ENCODE measurements at regions not wholly inside any gene's neighbourhood (a gene's known extent, or its start where the extent isn't known, plus 50 kb on each side); places are given as distances from the start of the nearest gene placed in this dataset.
A peak's percentile ranks its signal among the peaks of the same experiment; 100 is the strongest.

DNA sequence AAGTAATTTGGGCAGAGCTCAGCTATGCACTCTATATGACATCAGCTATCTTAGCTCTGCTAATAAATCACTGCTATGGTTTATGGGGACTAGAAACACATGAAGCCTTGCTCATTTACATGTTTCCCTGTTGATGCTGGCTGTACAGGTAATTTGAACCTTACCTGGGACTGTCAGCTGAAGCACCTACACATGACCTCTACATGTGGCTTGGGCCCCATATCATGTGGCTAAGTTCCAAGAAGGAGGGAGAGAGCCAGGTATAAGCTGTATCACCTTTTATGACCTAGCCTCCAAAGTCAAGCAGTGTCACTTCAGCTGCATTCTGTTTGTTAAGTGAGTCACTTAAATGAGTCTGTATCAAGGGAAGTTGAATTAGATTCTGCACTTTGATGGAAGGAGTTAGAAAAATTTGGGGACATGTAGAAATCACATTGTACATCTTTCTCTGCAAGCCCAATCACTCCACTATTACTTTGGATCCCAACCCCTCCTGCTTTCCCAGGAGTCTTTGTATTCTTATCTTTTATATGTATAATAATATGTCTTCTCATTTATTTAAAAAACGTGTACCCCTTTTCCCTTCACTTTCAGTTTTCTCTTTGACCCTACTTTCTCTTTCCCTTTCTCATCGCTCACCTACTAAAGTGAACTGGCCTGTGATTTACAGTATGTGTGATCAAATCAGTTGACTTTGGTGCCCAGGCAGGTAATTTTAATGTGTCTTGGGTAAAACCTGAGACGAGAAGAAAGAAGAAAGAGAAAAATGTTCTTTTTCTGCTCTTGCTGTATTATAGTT, 53.4 kb upstream of the PRKACB start:
- ChIA-PET CTCF (interaction anchor here (0.5 to 0.9 kb wide), 4 partner anchors 9 to 687 kb away, joined by 3 to 4 read pairs (median 3); no protein-coding TSS in a partner anchor), POLR2A (interaction anchor here (0.6 to 4.2 kb wide), 5 partner anchors 8 to 963 kb away, joined by 3 to 19 read pairs (median 3); no protein-coding TSS in a partner anchor)
- Mint-ChIP-seq H3K36me3 (ENCODE audit: insufficient read depth, unreplicated experiment) (peaks cover 5% of the 10 kb centered on the region), H3K27me3 (ENCODE audit: insufficient read depth, unreplicated experiment) (no peaks in the 10 kb centered on the region), H3K4me1 (ENCODE audit: insufficient read depth, unreplicated experiment) (peaks cover 11% of the 10 kb centered on the region), H3K4me3 (ENCODE audit: unreplicated experiment) (no peak overlapping the region), H3K27ac (ENCODE audit: low read depth, unreplicated experiment) (no peak overlapping the region), H3K9me3 (ENCODE audit: unreplicated experiment) (no peaks in the 10 kb centered on the region)
- TF ChIP-seq, protein P1, sequence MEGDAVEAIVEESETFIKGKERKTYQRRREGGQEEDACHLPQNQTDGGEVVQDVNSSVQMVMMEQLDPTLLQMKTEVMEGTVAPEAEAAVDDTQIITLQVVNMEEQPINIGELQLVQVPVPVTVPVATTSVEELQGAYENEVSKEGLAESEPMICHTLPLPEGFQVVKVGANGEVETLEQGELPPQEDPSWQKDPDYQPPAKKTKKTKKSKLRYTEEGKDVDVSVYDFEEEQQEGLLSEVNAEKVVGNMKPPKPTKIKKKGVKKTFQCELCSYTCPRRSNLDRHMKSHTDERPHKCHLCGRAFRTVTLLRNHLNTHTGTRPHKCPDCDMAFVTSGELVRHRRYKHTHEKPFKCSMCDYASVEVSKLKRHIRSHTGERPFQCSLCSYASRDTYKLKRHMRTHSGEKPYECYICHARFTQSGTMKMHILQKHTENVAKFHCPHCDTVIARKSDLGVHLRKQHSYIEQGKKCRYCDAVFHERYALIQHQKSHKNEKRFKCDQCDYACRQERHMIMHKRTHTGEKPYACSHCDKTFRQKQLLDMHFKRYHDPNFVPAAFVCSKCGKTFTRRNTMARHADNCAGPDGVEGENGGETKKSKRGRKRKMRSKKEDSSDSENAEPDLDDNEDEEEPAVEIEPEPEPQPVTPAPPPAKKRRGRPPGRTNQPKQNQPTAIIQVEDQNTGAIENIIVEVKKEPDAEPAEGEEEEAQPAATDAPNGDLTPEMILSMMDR (IDR thresholded peaks at IDR 0.05; ENCODE audit: unreplicated experiment): no peak
- DNase-seq (ENCODE audit: unreplicated experiment): no peak
- BruUV-seq (replicated peaks): no TSS peak
- intact Hi-C loops (cut with micrococcal nuclease): no loop called here

DNA sequence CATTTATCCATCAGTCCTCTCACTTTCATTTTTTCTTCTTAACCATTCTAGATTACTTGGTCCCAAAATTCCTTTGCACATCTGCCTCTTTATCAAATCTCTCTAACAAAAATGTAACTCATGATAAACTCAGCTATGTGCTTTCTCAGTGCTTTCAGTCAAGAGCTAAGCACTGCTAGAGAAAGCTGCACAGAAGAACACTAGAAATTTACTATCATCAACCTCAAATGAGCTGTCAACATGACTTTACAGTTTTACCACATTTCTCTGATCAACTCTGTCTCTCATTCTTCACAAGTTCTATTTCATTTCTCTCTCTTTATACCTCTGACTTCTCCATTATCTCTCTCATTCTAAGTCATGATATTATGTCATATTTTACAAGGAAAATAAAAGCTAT, 54.2 kb upstream of the PRKACB start:
- no peak overlapping the region for H3K4me3 Mint-ChIP-seq (ENCODE audit: unreplicated experiment)
- POLR2A ChIA-PET: interaction anchor here (0.7 to 4.2 kb wide), 4 partner anchors 9 to 16 kb away, joined by 3 to 19 read pairs (median 8); no protein-coding TSS in a partner anchor
- H3K9me3 Mint-ChIP-seq (ENCODE audit: unreplicated experiment): no peaks in the 10 kb centered on the region
- H3K4me1 Mint-ChIP-seq (ENCODE audit: insufficient read depth, unreplicated experiment): peaks cover 11% of the 10 kb centered on the region
- intact Hi-C loops (cut with micrococcal nuclease): no loop called here
- no peaks in the 10 kb centered on the region for H3K36me3 Mint-ChIP-seq (ENCODE audit: insufficient read depth, unreplicated experiment)
- H3K27me3 Mint-ChIP-seq (ENCODE audit: insufficient read depth, unreplicated experiment): no peaks in the 10 kb centered on the region
- CTCF ChIA-PET: interaction anchor here (0.5 to 0.9 kb wide), 3 partner anchors 8 to 688 kb away, joined by 3 to 4 read pairs (median 3); no protein-coding TSS in a partner anchor
- BruUV-seq (replicated peaks): no TSS peak
- H3K27ac Mint-ChIP-seq (ENCODE audit: low read depth, unreplicated experiment): no peak overlapping the region
- no peak for DNase-seq (ENCODE audit: unreplicated experiment)
- TF ChIP-seq, protein P1 (IDR thresholded peaks at IDR 0.05; ENCODE audit: unreplicated experiment): no peak

DNA sequence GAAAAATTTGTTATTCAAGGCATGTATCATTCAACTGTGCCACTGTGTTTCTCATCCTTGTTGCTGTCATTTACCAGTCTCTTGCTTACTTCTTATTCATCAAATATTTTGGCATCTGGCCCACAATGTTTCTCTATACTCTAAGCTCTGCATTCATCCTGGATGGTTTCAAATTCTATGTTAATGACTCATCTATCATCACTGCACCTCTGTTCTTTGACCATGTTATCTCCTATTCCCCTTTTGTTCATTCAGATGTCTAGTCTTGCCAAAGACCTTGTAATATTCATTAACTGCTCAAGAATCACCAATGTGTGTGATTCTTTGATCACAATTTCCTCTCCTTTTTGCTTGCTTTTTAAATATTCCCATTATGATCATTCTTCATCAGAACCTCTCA, 54.6 kb upstream of the PRKACB start:
- H3K4me1 Mint-ChIP-seq (ENCODE audit: insufficient read depth, unreplicated experiment): peaks cover 11% of the 10 kb centered on the region
- TF ChIP-seq, protein P1 (IDR thresholded peaks at IDR 0.05; ENCODE audit: unreplicated experiment): no peak
- peak; percentile 87 for DNase-seq (ENCODE audit: unreplicated experiment)
- no peak overlapping the region for H3K27ac Mint-ChIP-seq (ENCODE audit: low read depth, unreplicated experiment)
- no peaks in the 10 kb centered on the region for H3K27me3 Mint-ChIP-seq (ENCODE audit: insufficient read depth, unreplicated experiment)
- BruUV-seq (replicated peaks): no TSS peak
- intact Hi-C loops (cut with micrococcal nuclease): no loop called here
- no peaks in the 10 kb centered on the region for H3K9me3 Mint-ChIP-seq (ENCODE audit: unreplicated experiment)
- H3K36me3 Mint-ChIP-seq (ENCODE audit: insufficient read depth, unreplicated experiment): no peaks in the 10 kb centered on the region
- no peak overlapping the region for H3K4me3 Mint-ChIP-seq (ENCODE audit: unreplicated experiment)
- ChIA-PET POLR2A (interaction anchor here (0.6 to 4.2 kb wide), 5 partner anchors 9 to 545 kb away, joined by 3 to 19 read pairs (median 3); no protein-coding TSS in a partner anchor), CTCF (interaction anchor here (0.8 kb wide), 1 partner anchor 529 kb away, joined by 4 read pairs; no protein-coding TSS in a partner anchor)

DNA sequence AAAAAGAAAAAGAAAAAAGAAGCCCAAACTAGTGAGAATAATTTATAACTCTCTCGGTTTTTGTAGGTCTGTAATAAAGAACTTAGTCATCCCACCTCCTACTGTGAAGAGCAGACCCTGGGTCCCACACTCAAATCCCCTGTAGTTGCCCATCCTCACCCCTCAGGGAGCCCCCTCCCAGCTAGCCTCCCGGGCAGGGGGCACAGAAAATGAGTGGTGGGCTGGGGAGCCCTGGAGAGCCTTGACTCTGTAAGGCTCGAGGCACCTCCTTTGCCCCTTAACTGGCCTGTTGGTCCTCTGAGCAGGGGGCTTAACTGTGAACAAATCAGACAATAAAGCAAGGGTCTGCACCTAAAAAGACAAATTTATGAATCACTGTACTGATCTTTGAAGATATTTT, 57.5 kb upstream of the PRKACB start:
- Mint-ChIP-seq H3K36me3 (ENCODE audit: insufficient read depth, unreplicated experiment) (no peaks in the 10 kb centered on the region), H3K4me3 (ENCODE audit: unreplicated experiment) (no peak overlapping the region), H3K9me3 (ENCODE audit: unreplicated experiment) (no peaks in the 10 kb centered on the region), H3K27ac (ENCODE audit: low read depth, unreplicated experiment) (no peak overlapping the region), H3K4me1 (ENCODE audit: insufficient read depth, unreplicated experiment) (peaks cover 11% of the 10 kb centered on the region), H3K27me3 (ENCODE audit: insufficient read depth, unreplicated experiment) (no peaks in the 10 kb centered on the region)
- DNase-seq (ENCODE audit: unreplicated experiment): no peak
- ChIA-PET POLR2A (interaction anchor here (1.8 to 4.2 kb wide), 2 partner anchors 9 to 16 kb away, joined by 5 to 12 read pairs; no protein-coding TSS in a partner anchor), CTCF (interaction anchor here (1.5 kb wide), 1 partner anchor 15 kb away, joined by 3 read pairs; no protein-coding TSS in a partner anchor)
- no TSS peak for BruUV-seq (replicated peaks)
- TF ChIP-seq, protein P1 (IDR thresholded peaks at IDR 0.05; ENCODE audit: unreplicated experiment): no peak
- intact Hi-C loops (cut with micrococcal nuclease): no loop called here
